NCI-H146 (cell line): ENCODE measurements at regions not wholly inside any gene's neighbourhood (a gene's known extent, or its start where the extent isn't known, plus 50 kb on each side); places are given as distances from the start of the nearest gene placed in this dataset.
A peak's percentile ranks its signal among the peaks of the same experiment; 100 is the strongest.
"Not testable (repeated sequence)": the region's sequence is repeated elsewhere in the genome, so short reads cannot be mapped to it uniquely, and the experiment has no call there.

Experiments
- DNase-seq: peaks from one replicate; lab custom pipeline; 2025; lab: John Stamatoyannopoulos, UW

GRCh38 chr5:28402590-28403301 is 1364.4 kb upstream of the CDH9 start:
- no peak for DNase-seq

- no peak for DNase-seq
Observed at GRCh38 chr5:28400076-28400475, 1361.7 kb upstream of the CDH9 start.

- DNase-seq: no peak
Observed at GRCh38 chr5:28399211-28399610, 1360.8 kb upstream of the CDH9 start.

GRCh38 chr5:28398185-28398584 is 1359.8 kb upstream of the CDH9 start:
- no peak for DNase-seq

- no peak for DNase-seq
Observed at GRCh38 chr5:28397502-28397941, 1359.1 kb upstream of the CDH9 start.

- DNase-seq: no peak
Observed at GRCh38 chr5:28391277-28391676, 1352.9 kb upstream of the CDH9 start.

- no peak for DNase-seq
Observed at GRCh38 chr5:28390341-28390740, 1352.0 kb upstream of the CDH9 start.

- not testable (repeated sequence) for DNase-seq
Observed at GRCh38 chr5:28389727-28390126, 1351.3 kb upstream of the CDH9 start.

- no peak for DNase-seq
Observed at GRCh38 chr5:28388428-28388827, 1350.0 kb upstream of the CDH9 start.

- DNase-seq: no peak
Observed at GRCh38 chr5:28386712-28387111, 1348.3 kb upstream of the CDH9 start.

- DNase-seq: no peak
Observed at GRCh38 chr5:28380167-28380566, 1341.8 kb upstream of the CDH9 start.

- no peak for DNase-seq
Observed at GRCh38 chr5:28374492-28374967, 1336.1 kb upstream of the CDH9 start.

GRCh38 chr5:28370896-28371295 is 1332.5 kb upstream of the CDH9 start:
- no peak for DNase-seq

GRCh38 chr5:28369418-28369817 is 1331.0 kb upstream of the CDH9 start:
- DNase-seq: no peak

GRCh38 chr5:28355831-28356230 is 1317.4 kb upstream of the CDH9 start:
- DNase-seq: no peak

- DNase-seq: no peak
Observed at GRCh38 chr5:28346696-28347095, 1308.3 kb upstream of the CDH9 start.

GRCh38 chr5:28344836-28345433 is 1306.5 kb upstream of the CDH9 start:
- peak; percentile 7 for DNase-seq

GRCh38 chr5:28329176-28329575 is 1290.8 kb upstream of the CDH9 start:
- no peak for DNase-seq

- DNase-seq: no peak
Observed at GRCh38 chr5:28328681-28329080, 1290.3 kb upstream of the CDH9 start.

- DNase-seq: no peak
Observed at GRCh38 chr5:28324174-28324573, 1285.8 kb upstream of the CDH9 start.

GRCh38 chr5:28313953-28314352 is 1275.6 kb upstream of the CDH9 start:
- peak; percentile 16 for DNase-seq

GRCh38 chr5:28313321-28313951 is 1275.0 kb upstream of the CDH9 start:
- peak; percentile 12 for DNase-seq

GRCh38 chr5:28310696-28311095 is 1272.3 kb upstream of the CDH9 start:
- DNase-seq: no peak
